SU-DHL-6 (cell line): ENCODE measurements at regions not wholly inside any gene's neighbourhood (a gene's known extent, or its start where the extent isn't known, plus 50 kb on each side); places are given as distances from the start of the nearest gene placed in this dataset.

Experiments
- H2AFZ ChIP-seq: fragments of 200-600 bp; sonication (generic); 2 replicates; pipeline ENCODE4 v1.6.1; 2014; ENCODE audit warnings: low read depth, mild to moderate bottlenecking, moderate library complexity, mixed read lengths, antibody characterized with exemption, low read length; ENCODE audit not compliant: severe bottlenecking
- H3F3A ChIP-seq: fragments of 200-600 bp; shearing (Covaris generic); 2 replicates; pipeline ENCODE4 v1.6.0; 2016; ENCODE audit warnings: antibody characterized with exemption, mild to moderate bottlenecking; ENCODE audit not compliant: insufficient read depth
- H3K27ac ChIP-seq: fragments of 200-600 bp; sonication (generic); 2 replicates; pipeline ENCODE4 v1.5.1; 2016; ENCODE audit warnings: low read depth, mild to moderate bottlenecking, low read length, moderate library complexity, mixed read lengths
- H3K27me3 ChIP-seq: fragments of 200-600 bp; sonication (generic), shearing (Covaris generic); 2 replicates; pipeline ENCODE4 v1.6.0; 2014; ENCODE audit warnings: mild to moderate bottlenecking, low read length
- H3K36me3 ChIP-seq: fragments of 200-600 bp; sonication (generic); 2 replicates; pipeline ENCODE4 v1.6.1; 2014; ENCODE audit warnings: mild to moderate bottlenecking, low read length, mixed read lengths
- H3K4me2 ChIP-seq: fragments of 300-600, 200-600 bp; shearing (Covaris generic), sonication (generic); 2 replicates; pipeline ENCODE4 v1.6.0; 2014; ENCODE audit warnings: low read length, low read depth, mild to moderate bottlenecking; ENCODE audit not compliant: poor library complexity, severe bottlenecking
- H3K4me3 ChIP-seq: fragments of 200-600 bp; sonication (generic); 2 replicates; pipeline ENCODE4 v1.5.1; 2014; ENCODE audit warnings: antibody characterized with exemption, low read length, mild to moderate bottlenecking, mixed read lengths; ENCODE audit not compliant: insufficient read depth, poor library complexity, severe bottlenecking
- H3K79me2 ChIP-seq: fragments of 200-600 bp; sonication (generic); 2 replicates; pipeline ENCODE4 v1.6.1; 2014; ENCODE audit warnings: mild to moderate bottlenecking, low read length, moderate library complexity; ENCODE audit not compliant: insufficient read depth
- H3K9ac ChIP-seq: fragments of 200-600 bp; sonication (generic); 2 replicates; pipeline ENCODE4 v1.7.0; 2014; ENCODE audit warnings: mild to moderate bottlenecking, low read length
- H3K9me2 ChIP-seq: fragments of 200-600 bp; sonication (generic); replicated peaks from 2 replicates; pipeline ENCODE4 v1.6.1; 2014; ENCODE audit warnings: low read length; ENCODE audit not compliant: insufficient read depth
- H3K9me3 ChIP-seq: fragments of 200-600 bp; sonication (generic); 2 replicates; pipeline ENCODE4 v1.6.1; 2014; ENCODE audit warnings: low read length, mixed read lengths; ENCODE audit not compliant: insufficient read depth
- H4K20me1 ChIP-seq: fragments of 200-600 bp; sonication (generic); 2 replicates; pipeline ENCODE4 v1.6.1; 2014; ENCODE audit warnings: low read depth, mild to moderate bottlenecking, antibody characterized with exemption, low read length, moderate library complexity, mixed read lengths
- EZH2phosphoT487 ChIP-seq: fragments of 200-600 bp; sonication (generic), shearing (Covaris generic); conservative IDR thresholded peaks from 2 replicates; pipeline ENCODE4 v1.6.1; 2018; ENCODE audit warnings: mild to moderate bottlenecking, antibody characterized with exemption, low read length, moderate library complexity, mixed read lengths
- TF ChIP-seq, protein P1 (sequence below): fragments of 200-600 bp; sonication (generic); IDR thresholded peaks from one replicate; pipeline ENCODE4 v1.5.1; 2017; ENCODE audit warnings: antibody characterized with exemption, mild to moderate bottlenecking, low read length, moderate library complexity; ENCODE audit not compliant: insufficient read depth, poor library complexity, severe bottlenecking

GRCh38 chr7:4629287-4629895 is 52.7 kb upstream of the FOXK1 start:
- no peaks in the 10 kb centered on the region for H3K36me3 ChIP-seq
- H3K4me3 ChIP-seq: no peak overlapping the region
- H2AFZ ChIP-seq: no peak overlapping the region
- no peaks in the 10 kb centered on the region for H3K9me2 ChIP-seq
- no peak overlapping the region for H3K9ac ChIP-seq
- no peak overlapping the region for H3K27ac ChIP-seq
- no peaks in the 10 kb centered on the region for H3F3A ChIP-seq
- no peak for TF ChIP-seq EZH2phosphoT487
- TF ChIP-seq, protein P1, sequence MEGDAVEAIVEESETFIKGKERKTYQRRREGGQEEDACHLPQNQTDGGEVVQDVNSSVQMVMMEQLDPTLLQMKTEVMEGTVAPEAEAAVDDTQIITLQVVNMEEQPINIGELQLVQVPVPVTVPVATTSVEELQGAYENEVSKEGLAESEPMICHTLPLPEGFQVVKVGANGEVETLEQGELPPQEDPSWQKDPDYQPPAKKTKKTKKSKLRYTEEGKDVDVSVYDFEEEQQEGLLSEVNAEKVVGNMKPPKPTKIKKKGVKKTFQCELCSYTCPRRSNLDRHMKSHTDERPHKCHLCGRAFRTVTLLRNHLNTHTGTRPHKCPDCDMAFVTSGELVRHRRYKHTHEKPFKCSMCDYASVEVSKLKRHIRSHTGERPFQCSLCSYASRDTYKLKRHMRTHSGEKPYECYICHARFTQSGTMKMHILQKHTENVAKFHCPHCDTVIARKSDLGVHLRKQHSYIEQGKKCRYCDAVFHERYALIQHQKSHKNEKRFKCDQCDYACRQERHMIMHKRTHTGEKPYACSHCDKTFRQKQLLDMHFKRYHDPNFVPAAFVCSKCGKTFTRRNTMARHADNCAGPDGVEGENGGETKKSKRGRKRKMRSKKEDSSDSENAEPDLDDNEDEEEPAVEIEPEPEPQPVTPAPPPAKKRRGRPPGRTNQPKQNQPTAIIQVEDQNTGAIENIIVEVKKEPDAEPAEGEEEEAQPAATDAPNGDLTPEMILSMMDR: no peak
- no peak overlapping the region for H3K4me2 ChIP-seq
- H3K79me2 ChIP-seq: no peaks in the 10 kb centered on the region
- no peaks in the 10 kb centered on the region for H3K9me3 ChIP-seq
- no peaks in the 10 kb centered on the region for H3K27me3 ChIP-seq
- H4K20me1 ChIP-seq: no peaks in the 10 kb centered on the region

GRCh38 chr7:4631380-4632179 is 50.5 kb upstream of the FOXK1 start:
- Histone ChIP-seq H2AFZ (no peak overlapping the region), H3K4me2 (no peak overlapping the region), H3K36me3 (no peaks in the 10 kb centered on the region), H3K9ac (no peak overlapping the region), H3K4me3 (no peak overlapping the region), H3K27me3 (no peaks in the 10 kb centered on the region), H3K9me3 (no peaks in the 10 kb centered on the region), H3K79me2 (no peaks in the 10 kb centered on the region), H4K20me1 (no peaks in the 10 kb centered on the region), H3K27ac (no peak overlapping the region), H3K9me2 (no peaks in the 10 kb centered on the region), H3F3A (no peaks in the 10 kb centered on the region)
- TF ChIP-seq, protein P1: no peak
- TF ChIP-seq EZH2phosphoT487: no peak
